OCI-LY3 (cell line): ENCODE measurements at regions not wholly inside any gene's neighbourhood (a gene's known extent, or its start where the extent isn't known, plus 50 kb on each side); places are given as distances from the start of the nearest gene placed in this dataset.
"Not testable (repeated sequence)": the region's sequence is repeated elsewhere in the genome, so short reads cannot be mapped to it uniquely, and the experiment has no call there.

Experiments used
- EZH2phosphoT487 ChIP-seq: fragments of 200-600 bp; shearing (Covaris generic); IDR thresholded peaks from 2 replicates; pipeline ENCODE4 v1.6.1; 2018; ENCODE audit warnings: antibody characterized with exemption, mixed run types, low read depth
- TF ChIP-seq, protein P1 (sequence below): fragments of 200-600, 300-600 bp; sonication (generic); IDR thresholded peaks from 2 replicates; pipeline ENCODE4 v1.5.1; 2014; ENCODE audit warnings: antibody characterized with exemption, low read length, low read depth

GRCh38 chr4:118433612-118434375 lies 81.0 kb upstream of the PRSS12 start:
- TF ChIP-seq, protein P1, sequence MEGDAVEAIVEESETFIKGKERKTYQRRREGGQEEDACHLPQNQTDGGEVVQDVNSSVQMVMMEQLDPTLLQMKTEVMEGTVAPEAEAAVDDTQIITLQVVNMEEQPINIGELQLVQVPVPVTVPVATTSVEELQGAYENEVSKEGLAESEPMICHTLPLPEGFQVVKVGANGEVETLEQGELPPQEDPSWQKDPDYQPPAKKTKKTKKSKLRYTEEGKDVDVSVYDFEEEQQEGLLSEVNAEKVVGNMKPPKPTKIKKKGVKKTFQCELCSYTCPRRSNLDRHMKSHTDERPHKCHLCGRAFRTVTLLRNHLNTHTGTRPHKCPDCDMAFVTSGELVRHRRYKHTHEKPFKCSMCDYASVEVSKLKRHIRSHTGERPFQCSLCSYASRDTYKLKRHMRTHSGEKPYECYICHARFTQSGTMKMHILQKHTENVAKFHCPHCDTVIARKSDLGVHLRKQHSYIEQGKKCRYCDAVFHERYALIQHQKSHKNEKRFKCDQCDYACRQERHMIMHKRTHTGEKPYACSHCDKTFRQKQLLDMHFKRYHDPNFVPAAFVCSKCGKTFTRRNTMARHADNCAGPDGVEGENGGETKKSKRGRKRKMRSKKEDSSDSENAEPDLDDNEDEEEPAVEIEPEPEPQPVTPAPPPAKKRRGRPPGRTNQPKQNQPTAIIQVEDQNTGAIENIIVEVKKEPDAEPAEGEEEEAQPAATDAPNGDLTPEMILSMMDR: not testable (repeated sequence)
- not testable (repeated sequence) for TF ChIP-seq EZH2phosphoT487
